ENCODE measurements at regions not wholly inside any gene's neighbourhood (a gene's known extent, or its start where the extent isn't known, plus 50 kb on each side); places are given as distances from the start of the nearest gene placed in this dataset.

GRCh38 chr5:40399349-40399748 lies 280.4 kb upstream of the PTGER4 start:
- intact Hi-C loops (cut with micrococcal nuclease), result no loop called here
- H3K9me2 ChIP-seq (replicated peaks; ENCODE audit: low read length), result peaks cover 6% of the 10 kb centered on the region; the same call in 1 of the 2 replicates
- no peak overlapping the region for H3K27ac ChIP-seq (ENCODE audit: low read length)
- H3K27me3 ChIP-seq (ENCODE audit: low read length), result no peaks in the 10 kb centered on the region
- CTCF ChIA-PET, result no interaction called here
- POLR2A ChIA-PET (ENCODE audit: unreplicated experiment), result no interaction called here
- no peaks in the 10 kb centered on the region for H3K9me3 ChIP-seq (ENCODE audit: low read length)
- TF ChIP-seq, protein P1, sequence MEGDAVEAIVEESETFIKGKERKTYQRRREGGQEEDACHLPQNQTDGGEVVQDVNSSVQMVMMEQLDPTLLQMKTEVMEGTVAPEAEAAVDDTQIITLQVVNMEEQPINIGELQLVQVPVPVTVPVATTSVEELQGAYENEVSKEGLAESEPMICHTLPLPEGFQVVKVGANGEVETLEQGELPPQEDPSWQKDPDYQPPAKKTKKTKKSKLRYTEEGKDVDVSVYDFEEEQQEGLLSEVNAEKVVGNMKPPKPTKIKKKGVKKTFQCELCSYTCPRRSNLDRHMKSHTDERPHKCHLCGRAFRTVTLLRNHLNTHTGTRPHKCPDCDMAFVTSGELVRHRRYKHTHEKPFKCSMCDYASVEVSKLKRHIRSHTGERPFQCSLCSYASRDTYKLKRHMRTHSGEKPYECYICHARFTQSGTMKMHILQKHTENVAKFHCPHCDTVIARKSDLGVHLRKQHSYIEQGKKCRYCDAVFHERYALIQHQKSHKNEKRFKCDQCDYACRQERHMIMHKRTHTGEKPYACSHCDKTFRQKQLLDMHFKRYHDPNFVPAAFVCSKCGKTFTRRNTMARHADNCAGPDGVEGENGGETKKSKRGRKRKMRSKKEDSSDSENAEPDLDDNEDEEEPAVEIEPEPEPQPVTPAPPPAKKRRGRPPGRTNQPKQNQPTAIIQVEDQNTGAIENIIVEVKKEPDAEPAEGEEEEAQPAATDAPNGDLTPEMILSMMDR (conservative IDR thresholded peaks at IDR 0.05; ENCODE audit: low read depth, low read length), result no peak
- TF ChIP-seq EZH2 (IDR thresholded peaks at IDR 0.05; ENCODE audit: low read length, unreplicated experiment) (no peak), EZH2phosphoT487 (IDR thresholded peaks at IDR 0.05; ENCODE audit: borderline replicate concordance, low read length) (no peak)
- H3K36me3 ChIP-seq (ENCODE audit: low read depth, low read length), result no peaks in the 10 kb centered on the region
- no TSS peak for BruUV-seq (replicated peaks)
- H4K20me1 ChIP-seq (ENCODE audit: low read length), result no peaks in the 10 kb centered on the region
- no peak overlapping the region for H3K4me3 ChIP-seq (ENCODE audit: low read length)
- peaks cover 21% of the 10 kb centered on the region for H3K4me1 ChIP-seq (ENCODE audit: insufficient read depth, low read length)
- H3F3A ChIP-seq (ENCODE audit: low read length, unreplicated experiment), result no peaks in the 10 kb centered on the region
- H3K9ac ChIP-seq (ENCODE audit: low read length), result no peak overlapping the region
- DNase-seq, result no peak
- no peaks in the 10 kb centered on the region for H3K79me2 ChIP-seq (ENCODE audit: low read length)
- ATAC-seq, result no peak
- H3K4me2 ChIP-seq (ENCODE audit: low read length), result no peak overlapping the region
- H2AFZ ChIP-seq (ENCODE audit: low read length), result no peak overlapping the region

GRCh38 chr5:40397976-40398375 lies 281.7 kb upstream of the PTGER4 start:
- Histone ChIP-seq H3K4me1 (ENCODE audit: insufficient read depth, low read length) (peaks cover 21% of the 10 kb centered on the region), H3K9ac (ENCODE audit: low read length) (no peak overlapping the region), H3K79me2 (ENCODE audit: low read length) (no peaks in the 10 kb centered on the region), H2AFZ (ENCODE audit: low read length) (no peak overlapping the region), H3K9me2 (replicated peaks; ENCODE audit: low read length) (peaks cover 6% of the 10 kb centered on the region; the same call in 1 of the 2 replicates), H3K36me3 (ENCODE audit: low read depth, low read length) (no peaks in the 10 kb centered on the region), H3K9me3 (ENCODE audit: low read length) (no peaks in the 10 kb centered on the region), H4K20me1 (ENCODE audit: low read length) (no peaks in the 10 kb centered on the region), H3K4me3 (ENCODE audit: low read length) (no peak overlapping the region), H3K27ac (ENCODE audit: low read length) (no peak overlapping the region), H3F3A (ENCODE audit: low read length, unreplicated experiment) (no peaks in the 10 kb centered on the region), H3K4me2 (ENCODE audit: low read length) (no peak overlapping the region), H3K27me3 (ENCODE audit: low read length) (no peaks in the 10 kb centered on the region)
- ATAC-seq (no peak), DNase-seq (no peak)
- intact Hi-C loops (cut with micrococcal nuclease), result no loop called here
- BruUV-seq (replicated peaks), result no TSS peak
- ChIA-PET CTCF (no interaction called here), POLR2A (ENCODE audit: unreplicated experiment) (no interaction called here)
- no peak for TF ChIP-seq EZH2phosphoT487 (IDR thresholded peaks at IDR 0.05; ENCODE audit: borderline replicate concordance, low read length)
- no peak for TF ChIP-seq EZH2 (IDR thresholded peaks at IDR 0.05; ENCODE audit: low read length, unreplicated experiment)
- TF ChIP-seq, protein P1 (conservative IDR thresholded peaks at IDR 0.05; ENCODE audit: low read depth, low read length), result no peak

DNA sequence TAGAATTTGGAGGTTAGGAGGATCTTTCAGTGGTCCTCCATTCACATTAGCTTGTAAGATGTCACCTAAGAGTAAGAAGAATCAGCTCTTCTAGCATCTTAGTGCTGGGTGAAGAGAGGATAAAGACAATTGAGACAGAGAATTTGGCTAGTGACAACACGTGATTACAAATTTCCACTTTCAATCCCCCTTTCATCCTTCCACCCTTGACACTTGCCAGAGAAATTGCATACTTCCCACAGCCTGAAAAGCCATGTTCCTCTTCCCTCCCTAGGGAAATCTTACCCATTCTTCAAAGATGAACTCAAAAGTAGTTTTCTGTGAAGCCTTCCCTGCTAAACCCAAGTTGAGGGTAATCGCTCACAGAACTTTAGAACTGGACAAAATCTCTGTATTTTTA lies 282.6 kb upstream of the PTGER4 start:
- no peak overlapping the region for H3K27ac ChIP-seq (ENCODE audit: low read length)
- H3K4me2 ChIP-seq (ENCODE audit: low read length), result no peak overlapping the region
- H2AFZ ChIP-seq (ENCODE audit: low read length), result no peak overlapping the region
- no peaks in the 10 kb centered on the region for H3F3A ChIP-seq (ENCODE audit: low read length, unreplicated experiment)
- H3K9me3 ChIP-seq (ENCODE audit: low read length), result no peaks in the 10 kb centered on the region
- ATAC-seq (no peak), DNase-seq (no peak)
- CTCF ChIA-PET, result no interaction called here
- no TSS peak for BruUV-seq (replicated peaks)
- no peaks in the 10 kb centered on the region for H3K36me3 ChIP-seq (ENCODE audit: low read depth, low read length)
- no peak overlapping the region for H3K4me3 ChIP-seq (ENCODE audit: low read length)
- no peak overlapping the region for H3K9ac ChIP-seq (ENCODE audit: low read length)
- H3K79me2 ChIP-seq (ENCODE audit: low read length), result no peaks in the 10 kb centered on the region
- intact Hi-C loops (cut with micrococcal nuclease), result no loop called here
- no peaks in the 10 kb centered on the region for H3K27me3 ChIP-seq (ENCODE audit: low read length)
- H3K4me1 ChIP-seq (ENCODE audit: insufficient read depth, low read length), result peaks cover 19% of the 10 kb centered on the region
- no peaks in the 10 kb centered on the region for H4K20me1 ChIP-seq (ENCODE audit: low read length)
- H3K9me2 ChIP-seq (replicated peaks; ENCODE audit: low read length), result peaks cover 6% of the 10 kb centered on the region; the same call in 1 of the 2 replicates
- TF ChIP-seq EZH2 (IDR thresholded peaks at IDR 0.05; ENCODE audit: low read length, unreplicated experiment) (no peak), EZH2phosphoT487 (IDR thresholded peaks at IDR 0.05; ENCODE audit: borderline replicate concordance, low read length) (no peak)
- TF ChIP-seq, protein P1 (conservative IDR thresholded peaks at IDR 0.05; ENCODE audit: low read depth, low read length), result no peak
- POLR2A ChIA-PET (ENCODE audit: unreplicated experiment), result no interaction called here
